H7 (cell line): ENCODE measurements at regions not wholly inside any gene's neighbourhood (a gene's known extent, or its start where the extent isn't known, plus 50 kb on each side); places are given as distances from the start of the nearest gene placed in this dataset.

Experiments
- DNase-seq: peaks from one replicate; pipeline ENCODE4 v3.0.0; 2012
- H3K27me3 ChIP-seq: 2 replicates; pipeline ENCODE4 v1.6.0; 2011; ENCODE audit warnings: mild to moderate bottlenecking, low read length; ENCODE audit not compliant: control insufficient read depth, insufficient read depth
- H3K36me3 ChIP-seq: replicated peaks from 2 replicates; pipeline ENCODE4 v1.5.1; 2011; ENCODE audit warnings: low read length; ENCODE audit not compliant: control insufficient read depth, insufficient read depth
- H3K4me3 ChIP-seq: 2 replicates; pipeline ENCODE4 v1.5.1; 2011; ENCODE audit warnings: low read depth, mild to moderate bottlenecking, control low read depth, low read length, moderate library complexity; ENCODE audit not compliant: insufficient read depth

- no peaks in the 10 kb centered on the region for H3K36me3 ChIP-seq
- no peaks in the 10 kb centered on the region for H3K27me3 ChIP-seq
- DNase-seq, result no peak
- no peak overlapping the region for H3K4me3 ChIP-seq
Observed at GRCh38 chr4:37522996-37523395, 163.2 kb downstream of the RELL1 start.

GRCh38 chr4:37517326-37517725, 168.8 kb downstream of the RELL1 start:
- no peak overlapping the region for H3K4me3 ChIP-seq

GRCh38 chr4:37516057-37516775, 170.0 kb downstream of the RELL1 start:
- H3K36me3 ChIP-seq, result no peaks in the 10 kb centered on the region
- H3K27me3 ChIP-seq, result no peaks in the 10 kb centered on the region
- no peak overlapping the region for H3K4me3 ChIP-seq
- peak; percentile 17 for DNase-seq

More at GRCh38 chr4:37517326-37517725, 168.8 kb downstream of the RELL1 start:
- H3K36me3 ChIP-seq, result no peaks in the 10 kb centered on the region
- no peaks in the 10 kb centered on the region for H3K27me3 ChIP-seq
- no peak for DNase-seq

- Histone ChIP-seq H3K36me3 (no peaks in the 10 kb centered on the region), H3K4me3 (no peak overlapping the region), H3K27me3 (no peaks in the 10 kb centered on the region)
- no peak for DNase-seq
Observed at GRCh38 chr4:37510626-37511025, 175.6 kb downstream of the RELL1 start.

- Histone ChIP-seq H3K27me3 (no peaks in the 10 kb centered on the region), H3K36me3 (no peaks in the 10 kb centered on the region), H3K4me3 (no peak overlapping the region)
- DNase-seq, result no peak
Observed at GRCh38 chr4:37503261-37503660, 182.9 kb downstream of the RELL1 start.

- no peak for DNase-seq
- H3K36me3 ChIP-seq, result no peaks in the 10 kb centered on the region
Observed at GRCh38 chr4:37502070-37502469, 184.1 kb downstream of the RELL1 start.

More at GRCh38 chr4:37502070-37502469, 184.1 kb downstream of the RELL1 start:
- Histone ChIP-seq H3K4me3 (no peak overlapping the region), H3K27me3 (no peaks in the 10 kb centered on the region)
